ENCODE measurements at regions not wholly inside any gene's neighbourhood (a gene's known extent, or its start where the extent isn't known, plus 50 kb on each side); places are given as distances from the start of the nearest gene placed in this dataset.

- DNase-seq = no peak
- H3K9me3 ChIP-seq (ENCODE audit: control insufficient read depth in 1 of 2, insufficient read depth in 1 of 2, low read length in 2 of 2) = no peaks in the 10 kb centered on the region
- H3K4me1 ChIP-seq (ENCODE audit: insufficient read depth, low read length) = peaks cover 7% of the 10 kb centered on the region
- H3K9me3 Mint-ChIP-seq = no peaks in the 10 kb centered on the region
- no peak for TF ChIP-seq CTCF (IDR thresholded peaks at IDR 0.05)
- H3K36me3 Mint-ChIP-seq (ENCODE audit: low read depth) = no peaks in the 10 kb centered on the region
- intact Hi-C loops (cut with DNase I, micrococcal nuclease) = loop anchor here (5.0 to 10.0 kb wide), 3 partner anchors 111 to 238 kb away; no protein-coding TSS in a partner anchor
- H3K4me3 ChIP-seq (ENCODE audit: low read length) = no peak overlapping the region
- H3K36me3 ChIP-seq (ENCODE audit: insufficient read depth, low read length) = no peaks in the 10 kb centered on the region
- H3K27me3 Mint-ChIP-seq = no peaks in the 10 kb centered on the region
- no peaks in the 10 kb centered on the region for H3K27me3 ChIP-seq (ENCODE audit: control insufficient read depth in 1 of 2, insufficient read depth in 2 of 2, low read length in 2 of 2)
- ChIA-PET POLR2A (no interaction called here), CTCF (no interaction called here)
- H3K27ac Mint-ChIP-seq = no peak overlapping the region
- H3K4me3 Mint-ChIP-seq = no peak overlapping the region
- ATAC-seq (ENCODE audit: poor library complexity) = no peak
- H3K4me1 Mint-ChIP-seq (ENCODE audit: low read depth) = peaks cover 16% of the 10 kb centered on the region
- H3K27ac ChIP-seq (ENCODE audit: low read depth in 1 of 2, low read length in 2 of 2) = no peak overlapping the region
These were observed 70.5 kb upstream of the TOX2 start for GRCh38 chr20:43843965-43844660.

- Mint-ChIP-seq H3K4me1 (ENCODE audit: low read depth) (peaks cover 16% of the 10 kb centered on the region), H3K27ac (no peak overlapping the region), H3K4me3 (no peak overlapping the region), H3K36me3 (ENCODE audit: low read depth) (no peaks in the 10 kb centered on the region), H3K27me3 (no peaks in the 10 kb centered on the region), H3K9me3 (no peaks in the 10 kb centered on the region)
- ATAC-seq (ENCODE audit: poor library complexity) (no peak), DNase-seq (no peak)
- no peaks in the 10 kb centered on the region for H3K9me3 ChIP-seq (ENCODE audit: control insufficient read depth in 1 of 2, insufficient read depth in 1 of 2, low read length in 2 of 2)
- H3K36me3 ChIP-seq (ENCODE audit: insufficient read depth, low read length) = no peaks in the 10 kb centered on the region
- TF ChIP-seq CTCF (IDR thresholded peaks at IDR 0.05) = no peak
- ChIA-PET CTCF (no interaction called here), POLR2A (no interaction called here)
- H3K27me3 ChIP-seq (ENCODE audit: control insufficient read depth in 1 of 2, insufficient read depth in 2 of 2, low read length in 2 of 2) = no peaks in the 10 kb centered on the region
- H3K4me3 ChIP-seq (ENCODE audit: low read length) = no peak overlapping the region
- H3K4me1 ChIP-seq (ENCODE audit: insufficient read depth, low read length) = peaks cover 13% of the 10 kb centered on the region
- intact Hi-C loops (cut with DNase I, micrococcal nuclease) = loop anchor here (5.0 to 10.0 kb wide), 3 partner anchors 111 to 239 kb away; no protein-coding TSS in a partner anchor
- no peak overlapping the region for H3K27ac ChIP-seq (ENCODE audit: low read depth in 1 of 2, low read length in 2 of 2)
These were observed 71.3 kb upstream of the TOX2 start for GRCh38 chr20:43843096-43843964.

- Mint-ChIP-seq H3K4me1 (ENCODE audit: low read depth) (peaks cover 16% of the 10 kb centered on the region), H3K27me3 (no peaks in the 10 kb centered on the region), H3K9me3 (no peaks in the 10 kb centered on the region), H3K27ac (no peak overlapping the region), H3K36me3 (ENCODE audit: low read depth) (no peaks in the 10 kb centered on the region), H3K4me3 (no peak overlapping the region)
- DNase-seq (no peak), ATAC-seq (ENCODE audit: poor library complexity) (no peak)
- Histone ChIP-seq H3K27ac (ENCODE audit: low read depth in 1 of 2, low read length in 2 of 2) (no peak overlapping the region), H3K36me3 (ENCODE audit: insufficient read depth, low read length) (no peaks in the 10 kb centered on the region), H3K27me3 (ENCODE audit: control insufficient read depth in 1 of 2, insufficient read depth in 2 of 2, low read length in 2 of 2) (no peaks in the 10 kb centered on the region), H3K4me1 (ENCODE audit: insufficient read depth, low read length) (peaks cover 17% of the 10 kb centered on the region), H3K4me3 (ENCODE audit: low read length) (no peak overlapping the region), H3K9me3 (ENCODE audit: control insufficient read depth in 1 of 2, insufficient read depth in 1 of 2, low read length in 2 of 2) (no peaks in the 10 kb centered on the region)
- intact Hi-C loops (cut with DNase I, micrococcal nuclease) = loop anchor here (5.0 to 10.0 kb wide), 3 partner anchors 112 to 240 kb away; no protein-coding TSS in a partner anchor
- POLR2A ChIA-PET = no interaction called here
- CTCF ChIA-PET = no interaction called here
- no peak for TF ChIP-seq CTCF (IDR thresholded peaks at IDR 0.05)
These were observed 72.3 kb upstream of the TOX2 start for GRCh38 chr20:43842126-43843020.
